ENCODE measurements at regions not wholly inside any gene's neighbourhood (a gene's known extent, or its start where the extent isn't known, plus 50 kb on each side); places are given as distances from the start of the nearest gene placed in this dataset.

DNA sequence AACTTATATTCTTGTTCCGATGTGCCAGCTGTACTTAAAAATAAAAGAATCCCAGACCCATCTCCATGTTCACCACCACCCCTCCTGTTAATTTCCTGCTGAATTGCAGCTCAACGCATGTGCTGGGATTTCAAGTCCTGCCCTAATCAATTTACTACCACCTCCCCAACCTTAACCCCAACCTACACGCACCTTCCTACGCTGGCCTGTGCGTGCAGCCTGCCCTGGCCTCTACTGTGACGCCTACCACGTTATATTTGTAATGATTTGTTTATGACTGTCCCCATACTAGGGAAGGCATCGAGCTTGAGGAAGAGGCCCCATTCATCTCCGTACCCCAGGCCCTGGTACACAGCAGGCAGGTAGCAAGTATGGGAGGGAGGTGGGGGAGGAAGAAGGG lies 251.1 kb downstream of the MRTFB start:
- Histone ChIP-seq H3K4me1 (ENCODE audit: insufficient read depth, insufficient read length) (peaks cover 2% of the 10 kb centered on the region), H3K27me3 (ENCODE audit: insufficient read depth, insufficient read length) (no peaks in the 10 kb centered on the region), H3K9me3 (ENCODE audit: insufficient read depth, low read length) (no peaks in the 10 kb centered on the region), H3K36me3 (ENCODE audit: insufficient read depth, insufficient read length, low read length) (peaks cover 2% of the 10 kb centered on the region), H3K9ac (ENCODE audit: insufficient read length, low read depth) (no peak overlapping the region), H3K4me3 (ENCODE audit: insufficient read length, low read depth) (no peak overlapping the region)
- no peak for DNase-seq (ENCODE audit: low read depth, low spot score)
- no peak for TF ChIP-seq ZNF274 (IDR thresholded peaks at IDR 0.05; ENCODE audit: low read depth, low read length)
- no peak for TF ChIP-seq YY1 (IDR thresholded peaks at IDR 0.05; ENCODE audit: insufficient read depth, insufficient read length)
- TF ChIP-seq SUZ12 (IDR thresholded peaks at IDR 0.05; ENCODE audit: extremely low read depth, insufficient read depth, insufficient read length) = no peak

DNA sequence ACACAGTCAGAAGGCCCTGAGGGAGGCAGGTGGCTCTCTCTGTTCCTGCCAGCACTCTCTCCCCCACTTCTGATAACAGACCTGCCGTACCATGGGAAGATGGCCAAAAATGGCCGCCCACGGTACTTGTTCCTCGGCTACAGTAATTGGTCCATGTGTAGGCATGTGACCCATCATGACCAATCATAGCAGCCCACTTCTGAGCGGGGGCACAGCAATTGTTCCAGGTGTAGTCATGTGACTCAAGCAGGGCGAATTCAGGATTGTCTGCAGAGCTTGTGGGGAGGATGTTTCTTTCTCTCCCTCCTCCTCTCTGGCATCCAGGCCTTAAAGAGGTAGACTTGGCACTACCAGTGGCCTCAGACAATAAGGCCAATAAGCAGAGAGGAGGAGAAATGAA lies 250.4 kb downstream of the MRTFB start:
- Histone ChIP-seq H3K36me3 (ENCODE audit: insufficient read depth, insufficient read length, low read length) (peaks cover 1% of the 10 kb centered on the region), H3K4me1 (ENCODE audit: insufficient read depth, insufficient read length) (peaks cover 2% of the 10 kb centered on the region), H3K27me3 (ENCODE audit: insufficient read depth, insufficient read length) (no peaks in the 10 kb centered on the region), H3K9me3 (ENCODE audit: insufficient read depth, low read length) (no peaks in the 10 kb centered on the region), H3K9ac (ENCODE audit: insufficient read length, low read depth) (no peak overlapping the region), H3K4me3 (ENCODE audit: insufficient read length, low read depth) (no peak overlapping the region)
- no peak for DNase-seq (ENCODE audit: low read depth, low spot score)
- no peak for TF ChIP-seq YY1 (IDR thresholded peaks at IDR 0.05; ENCODE audit: insufficient read depth, insufficient read length)
- TF ChIP-seq SUZ12 (IDR thresholded peaks at IDR 0.05; ENCODE audit: extremely low read depth, insufficient read depth, insufficient read length) = no peak
- TF ChIP-seq ZNF274 (IDR thresholded peaks at IDR 0.05; ENCODE audit: low read depth, low read length) = no peak

DNA sequence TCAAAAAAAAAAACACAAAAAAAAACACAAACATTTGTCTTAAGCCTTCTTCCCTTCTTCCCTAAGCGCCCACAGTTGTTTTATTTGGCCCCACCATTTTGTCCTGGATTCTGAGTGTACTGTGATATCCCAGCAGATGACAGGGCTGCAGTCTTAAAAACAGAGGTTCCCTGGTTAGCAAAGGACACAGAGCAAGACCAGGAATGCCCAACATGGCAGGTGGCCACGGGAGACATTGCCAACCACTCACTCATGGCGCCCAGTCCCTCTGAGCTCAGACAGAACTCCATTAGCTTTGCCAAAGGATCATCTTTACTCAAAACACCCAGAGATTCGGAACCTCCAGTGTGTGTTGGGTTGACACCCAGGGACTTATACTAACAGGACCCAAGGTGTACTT lies 249.3 kb downstream of the MRTFB start:
- peaks cover under 1% of the 10 kb centered on the region for H3K4me1 ChIP-seq (ENCODE audit: insufficient read depth, insufficient read length)
- no peaks in the 10 kb centered on the region for H3K27me3 ChIP-seq (ENCODE audit: insufficient read depth, insufficient read length)
- no peak overlapping the region for H3K9ac ChIP-seq (ENCODE audit: insufficient read length, low read depth)
- H3K9me3 ChIP-seq (ENCODE audit: insufficient read depth, low read length) = no peaks in the 10 kb centered on the region
- no peaks in the 10 kb centered on the region for H3K36me3 ChIP-seq (ENCODE audit: insufficient read depth, insufficient read length, low read length)
- H3K4me3 ChIP-seq (ENCODE audit: insufficient read length, low read depth) = no peak overlapping the region
- TF ChIP-seq ZNF274 (IDR thresholded peaks at IDR 0.05; ENCODE audit: low read depth, low read length) = no peak
- no peak for TF ChIP-seq SUZ12 (IDR thresholded peaks at IDR 0.05; ENCODE audit: extremely low read depth, insufficient read depth, insufficient read length)
- TF ChIP-seq YY1 (IDR thresholded peaks at IDR 0.05; ENCODE audit: insufficient read depth, insufficient read length) = no peak
- no peak for DNase-seq (ENCODE audit: low read depth, low spot score)

All from NT2/D1 (cell line).